ENCODE measurements at regions not wholly inside any gene's neighbourhood (a gene's known extent, or its start where the extent isn't known, plus 50 kb on each side); places are given as distances from the start of the nearest gene placed in this dataset.

- Mint-ChIP-seq H3K36me3 (ENCODE audit: low read depth) (no peaks in the 10 kb centered on the region), H3K4me3 (no peak overlapping the region), H3K4me1 (ENCODE audit: low read depth) (peaks cover 46% of the 10 kb centered on the region), H3K27me3 (peaks cover 5% of the 10 kb centered on the region), H3K27ac (no peak overlapping the region), H3K9me3 (no peaks in the 10 kb centered on the region)
Measured at GRCh38 chr2:12818416-12819102, 101.8 kb downstream of the TRIB2 start.

DNA sequence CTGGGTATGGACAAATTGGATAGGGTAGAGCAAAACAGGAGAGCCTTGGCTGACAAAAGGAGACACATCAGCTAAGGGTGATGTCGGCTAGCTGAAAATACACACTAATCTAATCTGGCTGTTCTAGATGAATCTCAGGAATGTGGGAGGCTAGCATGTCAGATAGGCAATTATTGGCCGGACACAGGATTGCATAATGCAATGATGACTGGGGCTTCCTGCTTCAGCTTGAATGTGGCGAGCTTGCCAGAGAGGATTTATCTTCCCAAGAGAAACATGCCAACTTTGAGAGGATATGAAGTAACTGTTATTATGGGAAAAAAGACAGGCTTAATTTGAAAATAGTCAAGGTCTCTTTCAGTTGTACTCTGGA lies 102.4 kb downstream of the TRIB2 start:
- H3K27me3 Mint-ChIP-seq = peaks cover 10% of the 10 kb centered on the region
- H3K27ac Mint-ChIP-seq = no peak overlapping the region
- no peaks in the 10 kb centered on the region for H3K9me3 Mint-ChIP-seq
- peaks cover 46% of the 10 kb centered on the region for H3K4me1 Mint-ChIP-seq (ENCODE audit: low read depth)
- H3K36me3 Mint-ChIP-seq (ENCODE audit: low read depth) = no peaks in the 10 kb centered on the region
- H3K4me3 Mint-ChIP-seq = no peak overlapping the region

DNA sequence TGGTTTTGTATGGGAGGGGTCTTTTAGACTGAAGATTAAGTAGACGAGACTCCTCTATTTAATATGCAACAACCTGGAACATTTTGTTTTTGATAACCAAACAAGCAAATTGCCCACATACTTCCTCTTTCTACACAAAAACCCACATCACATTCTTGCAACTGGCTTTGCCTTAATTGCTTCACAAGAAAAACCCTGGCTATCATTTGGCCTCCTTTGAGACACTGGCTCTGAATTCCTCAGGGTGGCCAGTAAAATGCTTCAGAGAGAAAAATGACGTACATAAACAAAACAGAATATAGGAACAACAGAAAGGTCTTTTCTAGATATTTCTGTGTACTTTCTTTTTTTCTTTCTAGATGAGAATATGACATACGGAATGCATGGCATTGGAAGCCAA lies 103.0 kb downstream of the TRIB2 start:
- Mint-ChIP-seq H3K27ac (no peak overlapping the region), H3K4me3 (no peak overlapping the region), H3K9me3 (no peaks in the 10 kb centered on the region), H3K4me1 (ENCODE audit: low read depth) (peaks cover 46% of the 10 kb centered on the region), H3K27me3 (peaks cover 10% of the 10 kb centered on the region), H3K36me3 (ENCODE audit: low read depth) (no peaks in the 10 kb centered on the region)

DNA sequence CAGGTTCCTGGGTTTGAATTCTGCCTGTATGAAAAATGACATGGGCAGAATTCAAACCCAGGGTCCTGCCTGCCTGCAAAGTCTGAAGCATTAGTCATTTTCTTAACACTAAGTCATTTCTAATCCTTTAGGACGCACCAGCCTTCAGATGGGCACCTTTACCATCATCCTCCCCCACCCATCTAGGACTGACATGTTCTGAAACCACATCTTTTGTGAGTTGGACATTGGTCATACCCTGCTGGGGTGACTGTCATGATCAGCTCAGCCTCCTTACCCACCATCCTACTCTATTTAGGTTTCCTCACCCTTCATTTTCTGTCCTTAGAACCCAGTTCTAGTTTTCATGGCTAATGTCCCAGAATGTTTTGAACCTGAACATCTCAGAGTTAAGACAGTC lies 104.9 kb downstream of the TRIB2 start:
- no peak overlapping the region for H3K4me3 Mint-ChIP-seq

GRCh38 chr2:12824351-12824777 lies 107.6 kb downstream of the TRIB2 start:
- H3K27me3 Mint-ChIP-seq = peaks cover 13% of the 10 kb centered on the region
- peaks cover 10% of the 10 kb centered on the region for H3K4me1 Mint-ChIP-seq (ENCODE audit: low read depth)
- H3K36me3 Mint-ChIP-seq (ENCODE audit: low read depth) = no peaks in the 10 kb centered on the region
- H3K27ac Mint-ChIP-seq = no peak overlapping the region
- H3K4me3 Mint-ChIP-seq = no peak overlapping the region
- H3K9me3 Mint-ChIP-seq = no peaks in the 10 kb centered on the region

More for the DNA sequence above, 104.9 kb downstream of the TRIB2 start:
- Mint-ChIP-seq H3K9me3 (no peaks in the 10 kb centered on the region), H3K27me3 (peaks cover 10% of the 10 kb centered on the region), H3K36me3 (ENCODE audit: low read depth) (no peaks in the 10 kb centered on the region), H3K27ac (no peak overlapping the region), H3K4me1 (ENCODE audit: low read depth) (peaks cover 37% of the 10 kb centered on the region)

GRCh38 chr2:12824778-12825379 lies 108.1 kb downstream of the TRIB2 start:
- Mint-ChIP-seq H3K9me3 (no peaks in the 10 kb centered on the region), H3K36me3 (ENCODE audit: low read depth) (no peaks in the 10 kb centered on the region), H3K4me1 (ENCODE audit: low read depth) (peaks cover 5% of the 10 kb centered on the region), H3K27ac (no peak overlapping the region), H3K4me3 (no peak overlapping the region), H3K27me3 (peaks cover 13% of the 10 kb centered on the region)

- Mint-ChIP-seq H3K9me3 (no peaks in the 10 kb centered on the region), H3K36me3 (ENCODE audit: low read depth) (no peaks in the 10 kb centered on the region), H3K4me1 (ENCODE audit: low read depth) (peaks cover 2% of the 10 kb centered on the region), H3K4me3 (no peak overlapping the region), H3K27ac (no peak overlapping the region), H3K27me3 (peaks cover 12% of the 10 kb centered on the region)
Measured at GRCh38 chr2:12826781-12827180, 110.0 kb downstream of the TRIB2 start.

GRCh38 chr2:12827721-12828120 lies 111.0 kb downstream of the TRIB2 start:
- H3K36me3 Mint-ChIP-seq (ENCODE audit: low read depth) = no peaks in the 10 kb centered on the region
- H3K27me3 Mint-ChIP-seq = peaks cover 14% of the 10 kb centered on the region
- no peaks in the 10 kb centered on the region for H3K4me1 Mint-ChIP-seq (ENCODE audit: low read depth)
- no peak overlapping the region for H3K27ac Mint-ChIP-seq
- H3K9me3 Mint-ChIP-seq = no peaks in the 10 kb centered on the region
- no peak overlapping the region for H3K4me3 Mint-ChIP-seq

DNA sequence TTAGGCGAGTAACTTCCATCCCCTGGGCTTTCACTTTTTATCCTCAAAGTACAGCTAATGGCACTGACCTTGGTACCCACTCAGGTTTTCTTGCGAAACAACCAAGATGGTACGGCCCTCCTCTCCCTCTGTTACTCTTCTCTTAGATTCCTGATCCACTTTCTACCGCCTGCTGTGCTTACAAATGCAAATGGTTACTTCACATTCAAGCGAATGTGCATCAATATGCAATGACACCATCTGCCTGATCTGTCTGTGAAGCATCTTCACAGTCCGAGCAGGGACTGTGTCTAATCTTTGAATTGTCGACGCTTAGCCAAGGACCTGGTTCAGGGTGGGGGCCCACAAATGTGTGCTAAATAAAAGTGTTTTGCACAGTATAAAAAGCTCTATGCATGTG lies 112.2 kb downstream of the TRIB2 start:
- Mint-ChIP-seq H3K36me3 (ENCODE audit: low read depth) (no peaks in the 10 kb centered on the region), H3K4me3 (no peak overlapping the region), H3K4me1 (ENCODE audit: low read depth) (no peaks in the 10 kb centered on the region), H3K9me3 (no peaks in the 10 kb centered on the region), H3K27ac (no peak overlapping the region), H3K27me3 (peaks cover 10% of the 10 kb centered on the region)

GRCh38 chr2:12831016-12831415 lies 114.3 kb downstream of the TRIB2 start:
- no peaks in the 10 kb centered on the region for H3K4me1 Mint-ChIP-seq (ENCODE audit: low read depth)
- H3K9me3 Mint-ChIP-seq = no peaks in the 10 kb centered on the region
- no peak overlapping the region for H3K27ac Mint-ChIP-seq

DNA sequence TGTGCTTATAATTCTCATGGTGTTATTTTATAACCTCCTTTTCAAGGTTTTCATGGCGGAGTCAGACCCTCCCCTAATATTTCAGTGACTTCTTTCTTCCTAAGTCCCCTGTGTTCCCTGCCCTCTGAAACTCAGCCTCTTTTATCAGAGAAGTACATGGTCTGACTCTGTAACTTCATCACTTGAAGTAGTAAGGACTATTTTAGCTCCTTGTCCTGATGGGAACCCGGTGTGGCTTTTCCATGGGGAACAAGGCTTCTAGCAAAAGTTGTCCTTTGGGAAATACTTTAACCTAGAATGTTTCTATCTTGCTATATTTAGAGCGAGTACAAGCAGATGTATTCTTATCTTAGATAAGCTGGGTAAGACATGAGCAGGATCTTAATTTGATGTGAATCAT lies 117.5 kb downstream of the TRIB2 start:
- no peak overlapping the region for H3K4me3 Mint-ChIP-seq
- no peak overlapping the region for H3K27ac Mint-ChIP-seq
- no peaks in the 10 kb centered on the region for H3K36me3 Mint-ChIP-seq (ENCODE audit: low read depth)
- no peaks in the 10 kb centered on the region for H3K9me3 Mint-ChIP-seq
- no peaks in the 10 kb centered on the region for H3K4me1 Mint-ChIP-seq (ENCODE audit: low read depth)
- peaks cover 24% of the 10 kb centered on the region for H3K27me3 Mint-ChIP-seq

More at GRCh38 chr2:12831016-12831415, 114.3 kb downstream of the TRIB2 start:
- Mint-ChIP-seq H3K36me3 (ENCODE audit: low read depth) (no peaks in the 10 kb centered on the region), H3K4me3 (no peak overlapping the region), H3K27me3 (peaks cover 24% of the 10 kb centered on the region)

DNA sequence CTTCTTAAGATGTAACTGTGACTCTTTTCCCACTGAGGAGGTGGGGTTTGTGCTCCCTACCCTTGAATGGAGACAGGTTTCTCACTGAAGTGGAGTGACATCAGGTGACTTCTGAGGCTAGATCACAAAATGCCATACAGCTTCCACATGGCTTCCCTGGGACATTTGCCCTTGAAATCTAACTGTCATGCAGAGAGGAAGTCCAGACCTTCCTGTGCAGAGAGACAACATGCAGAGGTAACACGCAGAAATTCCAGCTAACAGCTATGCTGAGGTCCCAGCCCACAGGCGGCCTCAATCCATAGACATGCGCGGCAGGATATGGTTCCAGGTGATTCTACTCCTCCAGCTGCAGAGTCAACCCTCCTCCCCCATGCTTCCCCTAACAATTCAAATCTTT lies 119.0 kb downstream of the TRIB2 start:
- Mint-ChIP-seq H3K4me1 (ENCODE audit: low read depth) (no peaks in the 10 kb centered on the region), H3K27me3 (peaks cover 34% of the 10 kb centered on the region), H3K27ac (no peak overlapping the region), H3K4me3 (no peak overlapping the region), H3K9me3 (no peaks in the 10 kb centered on the region), H3K36me3 (ENCODE audit: low read depth) (no peaks in the 10 kb centered on the region)

- Mint-ChIP-seq H3K36me3 (ENCODE audit: low read depth) (no peaks in the 10 kb centered on the region), H3K27me3 (peaks cover 48% of the 10 kb centered on the region), H3K4me1 (ENCODE audit: low read depth) (no peaks in the 10 kb centered on the region), H3K27ac (no peak overlapping the region), H3K4me3 (no peak overlapping the region), H3K9me3 (no peaks in the 10 kb centered on the region)
Measured at GRCh38 chr2:12839339-12839738, 122.6 kb downstream of the TRIB2 start.

GRCh38 chr2:12841021-12841420 lies 124.3 kb downstream of the TRIB2 start:
- Mint-ChIP-seq H3K36me3 (ENCODE audit: low read depth) (no peaks in the 10 kb centered on the region), H3K27ac (no peak overlapping the region), H3K4me3 (no peak overlapping the region), H3K4me1 (ENCODE audit: low read depth) (no peaks in the 10 kb centered on the region), H3K27me3 (peaks cover 35% of the 10 kb centered on the region), H3K9me3 (no peaks in the 10 kb centered on the region)

DNA sequence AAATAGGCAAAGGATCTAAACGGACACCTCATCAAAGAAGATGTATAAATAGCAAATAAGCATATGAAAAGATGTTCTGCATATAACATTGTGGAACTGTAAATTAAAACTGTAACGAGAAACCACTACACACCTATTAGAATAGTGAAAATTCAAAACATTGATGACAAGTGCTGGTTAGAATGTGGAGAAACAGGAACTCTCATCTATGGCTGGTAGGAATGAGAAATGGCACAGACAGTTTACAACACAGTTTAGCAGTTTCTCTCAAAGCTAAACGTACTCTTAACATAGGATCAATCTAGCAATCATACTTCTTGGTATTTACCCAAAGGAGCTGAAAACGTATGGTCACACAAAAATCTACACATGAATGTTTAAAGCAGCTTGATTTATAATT lies 126.2 kb downstream of the TRIB2 start:
- Mint-ChIP-seq H3K36me3 (ENCODE audit: low read depth) (no peaks in the 10 kb centered on the region), H3K27me3 (peaks cover 32% of the 10 kb centered on the region), H3K9me3 (no peaks in the 10 kb centered on the region), H3K4me1 (ENCODE audit: low read depth) (no peaks in the 10 kb centered on the region), H3K27ac (no peak overlapping the region), H3K4me3 (no peak overlapping the region)

GRCh38 chr2:12844511-12844910 lies 127.8 kb downstream of the TRIB2 start:
- Mint-ChIP-seq H3K36me3 (ENCODE audit: low read depth) (no peaks in the 10 kb centered on the region), H3K4me3 (no peak overlapping the region), H3K4me1 (ENCODE audit: low read depth) (no peaks in the 10 kb centered on the region), H3K27me3 (peaks cover 33% of the 10 kb centered on the region), H3K9me3 (no peaks in the 10 kb centered on the region), H3K27ac (no peak overlapping the region)

All from stimulated activated naive CD8-positive, alpha-beta T cell treated with anti-CD3 and anti-CD28 coated beads, Interleukin-15, Interleukin-2, amounts not matched to agents 100 ng/mL and 50 ng/mL, for 24 hours (primary cell).